ENCODE measurements at regions not wholly inside any gene's neighbourhood (a gene's known extent, or its start where the extent isn't known, plus 50 kb on each side); places are given as distances from the start of the nearest gene placed in this dataset.

DNA sequence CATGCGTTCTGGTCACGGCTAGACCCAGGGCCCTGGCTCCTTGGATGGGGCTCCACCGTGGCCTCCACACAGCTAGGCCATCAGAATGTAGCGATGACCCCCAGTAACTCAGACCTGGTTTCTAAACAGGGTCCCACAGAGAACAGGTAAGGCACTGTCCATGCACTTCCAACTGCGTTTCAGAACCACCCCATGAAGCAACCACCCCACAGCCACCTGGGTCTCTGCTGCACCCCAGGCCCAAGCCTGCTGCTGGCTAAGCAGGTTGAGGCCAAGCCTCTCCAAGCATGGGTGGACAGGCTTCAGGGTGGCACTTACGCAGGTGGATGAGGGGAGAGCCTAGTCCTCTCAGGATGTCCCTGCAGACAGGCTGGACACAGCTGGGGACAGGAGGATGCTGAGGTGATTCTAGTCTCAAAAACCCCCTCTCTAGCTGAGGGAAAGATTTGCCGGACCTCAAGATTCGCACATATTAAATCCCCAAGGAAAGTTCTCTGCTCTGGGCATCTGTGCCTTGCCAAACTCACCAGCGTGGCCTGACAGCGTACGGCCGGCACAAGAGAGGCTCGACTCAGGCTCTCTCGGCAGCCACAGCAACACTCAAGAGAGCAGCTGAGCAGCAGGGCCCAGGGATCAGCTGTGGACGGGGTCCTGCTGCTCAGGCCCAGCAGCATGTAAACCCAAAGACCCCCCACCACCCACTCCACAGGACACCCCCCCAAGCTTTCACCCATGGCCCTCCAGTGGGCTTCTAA is 141.6 kb downstream of the CRYBB2 start:
- H3K4me2 ChIP-seq: no peak overlapping the region
- DNase-seq (ENCODE audit: low spot score) (no peak), ATAC-seq (no peak)
- H4K20me1 ChIP-seq (replicated peaks; ENCODE audit: insufficient read depth): peaks cover 6% of the 10 kb centered on the region
- H3F3A ChIP-seq (replicated peaks; ENCODE audit: low read depth): 0 out of 2 replicates have a peak, but pooled peaks cover 2% of the 10 kb centered on the region
- no peak overlapping the region for H2AFZ ChIP-seq
- H3K4me1 Mint-ChIP-seq: peaks cover 4% of the 10 kb centered on the region; the same call in 2 of the 3 replicates
- H3K36me3 Mint-ChIP-seq (ENCODE audit: low read depth): peaks cover 22% of the 10 kb centered on the region
- H3K4me3 ChIP-seq: no peak overlapping the region
- no peaks in the 10 kb centered on the region for H3K27me3 ChIP-seq (ENCODE audit: insufficient read depth)
- no peak overlapping the region for H3K27ac Mint-ChIP-seq
- no peak overlapping the region for H3K27ac ChIP-seq (ENCODE audit: low read depth)
- peaks cover 26% of the 10 kb centered on the region for H3K27me3 Mint-ChIP-seq (ENCODE audit: insufficient read depth, low read depth, poor library complexity)
- H3K9me3 Mint-ChIP-seq: no peaks in the 10 kb centered on the region
- H3K4me1 ChIP-seq (ENCODE audit: insufficient read depth): no peaks in the 10 kb centered on the region
- H3K9me2 ChIP-seq (ENCODE audit: insufficient read depth): no peaks in the 10 kb centered on the region
- H3K4me3 Mint-ChIP-seq: no peak overlapping the region
- no peak for TF ChIP-seq STAT1 (IDR thresholded peaks at IDR 0.05; ENCODE audit: unreplicated experiment)
- TF ChIP-seq ZNF331 (CRISPR knock-in tag; IDR thresholded peaks at IDR 0.05; ENCODE audit: low read depth): no peak
- TF ChIP-seq CREB1 (CRISPR knock-in tag; IDR thresholded peaks at IDR 0.05; ENCODE audit: low read depth): no peak
- TF ChIP-seq EZH2phosphoT487 (IDR thresholded peaks at IDR 0.05; ENCODE audit: unreplicated experiment): no peak
- no peaks in the 10 kb centered on the region for H3K79me2 ChIP-seq (replicated peaks; ENCODE audit: insufficient read depth)
- no peaks in the 10 kb centered on the region for H3K36me3 ChIP-seq (ENCODE audit: insufficient read depth)

DNA sequence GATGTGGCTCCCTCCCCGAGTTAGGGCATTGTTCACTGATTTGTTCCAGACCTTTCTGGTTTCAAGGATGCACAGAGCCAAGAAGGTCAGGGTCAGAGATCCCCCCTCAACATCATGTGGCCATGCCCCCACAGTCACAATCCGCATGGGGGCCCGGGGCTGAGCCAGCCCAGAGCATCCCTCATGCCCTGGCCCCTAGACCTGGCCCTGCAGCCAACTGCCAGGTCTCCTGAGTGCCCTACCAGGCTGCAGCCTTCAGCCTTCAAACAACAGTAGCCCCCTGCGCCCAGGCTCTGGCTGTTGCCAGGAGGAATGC is 142.4 kb downstream of the CRYBB2 start:
- Histone ChIP-seq H3K4me1 (ENCODE audit: insufficient read depth) (no peaks in the 10 kb centered on the region), H4K20me1 (replicated peaks; ENCODE audit: insufficient read depth) (peaks cover 6% of the 10 kb centered on the region), H3K27me3 (ENCODE audit: insufficient read depth) (no peaks in the 10 kb centered on the region), H3F3A (replicated peaks; ENCODE audit: low read depth) (0 out of 2 replicates have a peak, but pooled peaks cover 2% of the 10 kb centered on the region), H3K79me2 (replicated peaks; ENCODE audit: insufficient read depth) (no peaks in the 10 kb centered on the region), H3K4me3 (no peak overlapping the region), H3K4me2 (no peak overlapping the region), H3K36me3 (ENCODE audit: insufficient read depth) (no peaks in the 10 kb centered on the region), H3K9me2 (ENCODE audit: insufficient read depth) (no peaks in the 10 kb centered on the region), H3K27ac (ENCODE audit: low read depth) (no peak overlapping the region), H2AFZ (no peak overlapping the region)
- Mint-ChIP-seq H3K4me3 (no peak overlapping the region), H3K27me3 (ENCODE audit: insufficient read depth, low read depth, poor library complexity) (peaks cover 26% of the 10 kb centered on the region), H3K4me1 (peaks cover 7% of the 10 kb centered on the region), H3K36me3 (ENCODE audit: low read depth) (peaks cover 14% of the 10 kb centered on the region; the same call in 2 of the 3 replicates), H3K9me3 (no peaks in the 10 kb centered on the region), H3K27ac (no peak overlapping the region)
- ATAC-seq (no peak), DNase-seq (ENCODE audit: low spot score) (no peak)
- TF ChIP-seq, protein P1, sequence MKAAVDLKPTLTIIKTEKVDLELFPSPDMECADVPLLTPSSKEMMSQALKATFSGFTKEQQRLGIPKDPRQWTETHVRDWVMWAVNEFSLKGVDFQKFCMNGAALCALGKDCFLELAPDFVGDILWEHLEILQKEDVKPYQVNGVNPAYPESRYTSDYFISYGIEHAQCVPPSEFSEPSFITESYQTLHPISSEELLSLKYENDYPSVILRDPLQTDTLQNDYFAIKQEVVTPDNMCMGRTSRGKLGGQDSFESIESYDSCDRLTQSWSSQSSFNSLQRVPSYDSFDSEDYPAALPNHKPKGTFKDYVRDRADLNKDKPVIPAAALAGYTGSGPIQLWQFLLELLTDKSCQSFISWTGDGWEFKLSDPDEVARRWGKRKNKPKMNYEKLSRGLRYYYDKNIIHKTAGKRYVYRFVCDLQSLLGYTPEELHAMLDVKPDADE (IDR thresholded peaks at IDR 0.05): no peak
- TF ChIP-seq, protein P2, sequence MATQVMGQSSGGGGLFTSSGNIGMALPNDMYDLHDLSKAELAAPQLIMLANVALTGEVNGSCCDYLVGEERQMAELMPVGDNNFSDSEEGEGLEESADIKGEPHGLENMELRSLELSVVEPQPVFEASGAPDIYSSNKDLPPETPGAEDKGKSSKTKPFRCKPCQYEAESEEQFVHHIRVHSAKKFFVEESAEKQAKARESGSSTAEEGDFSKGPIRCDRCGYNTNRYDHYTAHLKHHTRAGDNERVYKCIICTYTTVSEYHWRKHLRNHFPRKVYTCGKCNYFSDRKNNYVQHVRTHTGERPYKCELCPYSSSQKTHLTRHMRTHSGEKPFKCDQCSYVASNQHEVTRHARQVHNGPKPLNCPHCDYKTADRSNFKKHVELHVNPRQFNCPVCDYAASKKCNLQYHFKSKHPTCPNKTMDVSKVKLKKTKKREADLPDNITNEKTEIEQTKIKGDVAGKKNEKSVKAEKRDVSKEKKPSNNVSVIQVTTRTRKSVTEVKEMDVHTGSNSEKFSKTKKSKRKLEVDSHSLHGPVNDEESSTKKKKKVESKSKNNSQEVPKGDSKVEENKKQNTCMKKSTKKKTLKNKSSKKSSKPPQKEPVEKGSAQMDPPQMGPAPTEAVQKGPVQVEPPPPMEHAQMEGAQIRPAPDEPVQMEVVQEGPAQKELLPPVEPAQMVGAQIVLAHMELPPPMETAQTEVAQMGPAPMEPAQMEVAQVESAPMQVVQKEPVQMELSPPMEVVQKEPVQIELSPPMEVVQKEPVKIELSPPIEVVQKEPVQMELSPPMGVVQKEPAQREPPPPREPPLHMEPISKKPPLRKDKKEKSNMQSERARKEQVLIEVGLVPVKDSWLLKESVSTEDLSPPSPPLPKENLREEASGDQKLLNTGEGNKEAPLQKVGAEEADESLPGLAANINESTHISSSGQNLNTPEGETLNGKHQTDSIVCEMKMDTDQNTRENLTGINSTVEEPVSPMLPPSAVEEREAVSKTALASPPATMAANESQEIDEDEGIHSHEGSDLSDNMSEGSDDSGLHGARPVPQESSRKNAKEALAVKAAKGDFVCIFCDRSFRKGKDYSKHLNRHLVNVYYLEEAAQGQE (IDR thresholded peaks at IDR 0.05; ENCODE audit: unreplicated experiment): no peak
- no peak for TF ChIP-seq NANOG (IDR thresholded peaks at IDR 0.05; ENCODE audit: borderline replicate concordance)
- TF ChIP-seq, protein P3, sequence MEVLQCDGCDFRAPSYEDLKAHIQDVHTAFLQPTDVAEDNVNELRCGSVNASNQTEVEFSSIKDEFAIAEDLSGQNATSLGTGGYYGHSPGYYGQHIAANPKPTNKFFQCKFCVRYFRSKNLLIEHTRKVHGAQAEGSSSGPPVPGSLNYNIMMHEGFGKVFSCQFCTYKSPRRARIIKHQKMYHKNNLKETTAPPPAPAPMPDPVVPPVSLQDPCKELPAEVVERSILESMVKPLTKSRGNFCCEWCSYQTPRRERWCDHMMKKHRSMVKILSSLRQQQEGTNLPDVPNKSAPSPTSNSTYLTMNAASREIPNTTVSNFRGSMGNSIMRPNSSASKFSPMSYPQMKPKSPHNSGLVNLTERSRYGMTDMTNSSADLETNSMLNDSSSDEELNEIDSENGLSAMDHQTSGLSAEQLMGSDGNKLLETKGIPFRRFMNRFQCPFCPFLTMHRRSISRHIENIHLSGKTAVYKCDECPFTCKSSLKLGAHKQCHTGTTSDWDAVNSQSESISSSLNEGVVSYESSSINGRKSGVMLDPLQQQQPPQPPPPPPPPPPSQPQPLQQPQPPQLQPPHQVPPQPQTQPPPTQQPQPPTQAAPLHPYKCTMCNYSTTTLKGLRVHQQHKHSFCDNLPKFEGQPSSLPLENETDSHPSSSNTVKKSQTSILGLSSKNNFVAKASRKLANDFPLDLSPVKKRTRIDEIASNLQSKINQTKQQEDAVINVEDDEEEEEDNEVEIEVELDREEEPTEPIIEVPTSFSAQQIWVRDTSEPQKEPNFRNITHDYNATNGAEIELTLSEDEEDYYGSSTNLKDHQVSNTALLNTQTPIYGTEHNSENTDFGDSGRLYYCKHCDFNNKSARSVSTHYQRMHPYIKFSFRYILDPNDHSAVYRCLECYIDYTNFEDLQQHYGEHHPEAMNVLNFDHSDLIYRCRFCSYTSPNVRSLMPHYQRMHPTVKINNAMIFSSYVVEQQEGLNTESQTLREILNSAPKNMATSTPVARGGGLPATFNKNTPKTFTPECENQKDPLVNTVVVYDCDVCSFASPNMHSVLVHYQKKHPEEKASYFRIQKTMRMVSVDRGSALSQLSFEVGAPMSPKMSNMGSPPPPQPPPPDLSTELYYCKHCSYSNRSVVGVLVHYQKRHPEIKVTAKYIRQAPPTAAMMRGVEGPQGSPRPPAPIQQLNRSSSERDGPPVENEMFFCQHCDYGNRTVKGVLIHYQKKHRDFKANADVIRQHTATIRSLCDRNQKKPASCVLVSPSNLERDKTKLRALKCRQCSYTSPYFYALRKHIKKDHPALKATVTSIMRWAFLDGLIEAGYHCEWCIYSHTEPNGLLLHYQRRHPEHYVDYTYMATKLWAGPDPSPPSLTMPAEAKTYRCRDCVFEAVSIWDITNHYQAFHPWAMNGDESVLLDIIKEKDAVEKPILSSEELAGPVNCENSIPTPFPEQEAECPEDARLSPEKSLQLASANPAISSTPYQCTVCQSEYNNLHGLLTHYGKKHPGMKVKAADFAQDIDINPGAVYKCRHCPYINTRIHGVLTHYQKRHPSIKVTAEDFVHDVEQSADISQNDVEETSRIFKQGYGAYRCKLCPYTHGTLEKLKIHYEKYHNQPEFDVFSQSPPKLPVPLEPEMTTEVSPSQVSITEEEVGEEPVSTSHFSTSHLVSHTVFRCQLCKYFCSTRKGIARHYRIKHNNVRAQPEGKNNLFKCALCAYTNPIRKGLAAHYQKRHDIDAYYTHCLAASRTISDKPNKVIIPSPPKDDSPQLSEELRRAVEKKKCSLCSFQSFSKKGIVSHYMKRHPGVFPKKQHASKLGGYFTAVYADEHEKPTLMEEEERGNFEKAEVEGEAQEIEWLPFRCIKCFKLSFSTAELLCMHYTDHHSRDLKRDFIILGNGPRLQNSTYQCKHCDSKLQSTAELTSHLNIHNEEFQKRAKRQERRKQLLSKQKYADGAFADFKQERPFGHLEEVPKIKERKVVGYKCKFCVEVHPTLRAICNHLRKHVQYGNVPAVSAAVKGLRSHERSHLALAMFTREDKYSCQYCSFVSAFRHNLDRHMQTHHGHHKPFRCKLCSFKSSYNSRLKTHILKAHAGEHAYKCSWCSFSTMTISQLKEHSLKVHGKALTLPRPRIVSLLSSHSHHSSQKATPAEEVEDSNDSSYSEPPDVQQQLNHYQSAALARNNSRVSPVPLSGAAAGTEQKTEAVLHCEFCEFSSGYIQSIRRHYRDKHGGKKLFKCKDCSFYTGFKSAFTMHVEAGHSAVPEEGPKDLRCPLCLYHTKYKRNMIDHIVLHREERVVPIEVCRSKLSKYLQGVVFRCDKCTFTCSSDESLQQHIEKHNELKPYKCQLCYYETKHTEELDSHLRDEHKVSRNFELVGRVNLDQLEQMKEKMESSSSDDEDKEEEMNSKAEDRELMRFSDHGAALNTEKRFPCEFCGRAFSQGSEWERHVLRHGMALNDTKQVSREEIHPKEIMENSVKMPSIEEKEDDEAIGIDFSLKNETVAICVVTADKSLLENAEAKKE (CRISPR knock-in tag; IDR thresholded peaks at IDR 0.05): no peak
- TF ChIP-seq, protein P4, sequence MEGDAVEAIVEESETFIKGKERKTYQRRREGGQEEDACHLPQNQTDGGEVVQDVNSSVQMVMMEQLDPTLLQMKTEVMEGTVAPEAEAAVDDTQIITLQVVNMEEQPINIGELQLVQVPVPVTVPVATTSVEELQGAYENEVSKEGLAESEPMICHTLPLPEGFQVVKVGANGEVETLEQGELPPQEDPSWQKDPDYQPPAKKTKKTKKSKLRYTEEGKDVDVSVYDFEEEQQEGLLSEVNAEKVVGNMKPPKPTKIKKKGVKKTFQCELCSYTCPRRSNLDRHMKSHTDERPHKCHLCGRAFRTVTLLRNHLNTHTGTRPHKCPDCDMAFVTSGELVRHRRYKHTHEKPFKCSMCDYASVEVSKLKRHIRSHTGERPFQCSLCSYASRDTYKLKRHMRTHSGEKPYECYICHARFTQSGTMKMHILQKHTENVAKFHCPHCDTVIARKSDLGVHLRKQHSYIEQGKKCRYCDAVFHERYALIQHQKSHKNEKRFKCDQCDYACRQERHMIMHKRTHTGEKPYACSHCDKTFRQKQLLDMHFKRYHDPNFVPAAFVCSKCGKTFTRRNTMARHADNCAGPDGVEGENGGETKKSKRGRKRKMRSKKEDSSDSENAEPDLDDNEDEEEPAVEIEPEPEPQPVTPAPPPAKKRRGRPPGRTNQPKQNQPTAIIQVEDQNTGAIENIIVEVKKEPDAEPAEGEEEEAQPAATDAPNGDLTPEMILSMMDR (conservative IDR thresholded peaks at IDR 0.05; ENCODE audit: low read depth in 2 of 2): no peak

Data from GM23338 (cell line).